NCI-H82 treated with DMSO at 0.1 percent for 48 hours (cell line): ENCODE measurements at regions not wholly inside any gene's neighbourhood (a gene's known extent, or its start where the extent isn't known, plus 50 kb on each side); places are given as distances from the start of the nearest gene placed in this dataset.

ENCODE experiments used
- DNase-seq: peaks from one replicate; lab custom pipeline; 2025; ENCODE audit not compliant: unreplicated experiment; lab: John Stamatoyannopoulos, UW

DNA sequence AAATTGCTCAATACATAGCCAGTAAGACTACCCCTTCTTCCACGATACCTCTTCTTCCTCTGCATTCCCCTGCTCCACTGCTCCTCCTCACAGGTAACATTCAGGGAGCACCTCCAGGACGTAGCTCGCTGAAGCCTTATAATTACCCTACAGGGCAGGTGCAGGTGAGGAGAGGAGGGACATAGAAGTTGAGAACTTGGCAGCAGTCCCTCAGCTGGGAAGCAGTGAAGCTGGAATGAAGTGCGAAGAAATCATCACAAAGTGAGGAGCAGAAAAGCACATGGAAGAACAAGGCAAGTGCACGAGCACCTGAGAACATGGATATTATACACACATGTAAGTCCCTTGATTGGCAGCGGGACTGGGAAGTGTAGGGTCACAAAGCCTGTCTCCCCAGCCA is 118.2 kb downstream of the HSD17B3 start:
- DNase-seq = no peak

GRCh38 chr9:96178153-96178552 is 123.8 kb downstream of the HSD17B3 start:
- no peak for DNase-seq

DNA sequence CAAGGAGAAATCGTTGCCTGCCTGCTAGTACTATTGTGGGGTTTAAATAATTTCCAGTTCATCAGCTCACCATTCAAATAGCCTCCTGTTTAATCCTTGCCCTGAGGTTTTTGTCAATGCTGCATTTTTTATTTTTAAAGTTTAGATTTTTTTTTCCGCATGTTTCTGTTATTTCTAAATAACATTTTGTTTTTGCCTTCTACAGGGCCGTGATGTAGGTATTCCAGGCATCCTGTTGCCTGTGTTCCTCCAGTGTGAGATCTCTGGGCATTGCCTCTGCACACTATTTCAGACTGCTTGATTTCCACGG is 124.3 kb downstream of the HSD17B3 start:
- DNase-seq = no peak

DNA sequence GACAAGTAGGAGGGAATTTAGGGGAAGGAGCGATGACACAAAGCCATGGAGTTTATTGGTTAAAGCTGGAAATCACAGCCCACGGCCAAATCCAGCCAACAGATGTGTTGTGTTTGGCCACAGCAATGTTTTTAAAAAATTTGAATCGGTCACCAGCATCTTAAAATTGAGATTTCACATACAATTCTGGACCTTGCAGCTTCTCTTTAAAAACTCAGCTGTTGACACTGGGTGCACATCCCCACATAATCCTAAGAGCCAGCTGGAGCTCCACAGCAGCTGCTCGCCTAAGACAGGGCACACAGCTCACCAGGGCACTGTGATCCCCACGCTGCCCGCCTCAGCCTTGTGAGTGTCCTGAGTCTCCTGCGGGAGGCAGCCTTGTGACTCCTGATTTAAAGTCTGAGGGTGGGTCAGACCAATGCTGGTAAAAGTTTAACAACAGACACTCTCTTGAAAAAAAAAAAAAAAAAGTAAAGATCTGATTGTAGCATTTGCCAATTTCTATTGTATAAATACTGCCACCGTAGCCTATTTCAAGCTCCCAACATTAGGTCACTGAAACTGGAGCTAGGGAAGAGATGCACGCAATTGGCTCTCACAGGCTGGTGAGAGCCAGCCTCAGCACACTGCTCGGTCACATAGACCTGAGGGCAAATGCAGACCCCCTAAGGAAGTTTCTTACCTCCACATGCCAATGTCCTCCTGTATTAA is 124.8 kb downstream of the HSD17B3 start:
- peak; percentile 1 for DNase-seq

DNA sequence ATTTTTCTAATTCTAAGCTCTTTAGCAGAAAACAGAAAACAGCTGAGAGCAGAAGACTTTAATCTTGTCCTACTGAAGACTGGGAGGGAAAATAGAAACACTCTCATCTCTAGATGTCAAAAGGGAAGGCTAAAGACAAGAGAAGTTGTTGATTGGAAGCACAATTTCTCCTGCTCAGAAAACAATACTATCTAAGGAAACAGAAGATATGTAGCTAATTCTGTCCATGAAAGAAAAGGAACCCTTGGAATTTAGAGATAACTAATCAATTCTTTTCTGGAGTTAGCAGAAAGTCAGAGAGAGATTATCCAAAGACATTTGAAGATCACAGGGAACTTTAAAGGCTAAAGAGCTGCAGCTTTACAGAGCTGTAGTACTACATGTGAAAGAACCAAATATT is 126.2 kb downstream of the HSD17B3 start:
- DNase-seq = no peak

DNA sequence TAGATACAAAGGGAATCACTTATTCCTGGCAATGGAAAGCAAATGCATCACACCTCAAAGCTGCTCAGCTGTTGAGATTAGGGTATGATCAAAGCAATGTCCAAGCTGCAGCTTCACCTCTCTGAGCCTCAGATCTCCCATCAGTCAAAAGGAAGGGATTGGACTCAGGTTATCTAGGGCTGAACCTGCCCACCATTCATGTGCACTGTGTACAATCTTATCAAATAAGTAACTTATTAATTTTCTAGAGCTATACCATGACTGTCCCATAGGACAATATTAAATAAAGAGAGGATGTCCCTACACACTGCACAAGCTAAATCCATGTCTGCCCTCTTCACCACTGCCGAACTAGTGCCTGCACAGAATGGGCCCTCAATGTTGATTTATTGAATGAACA is 127.0 kb downstream of the HSD17B3 start:
- no peak for DNase-seq

GRCh38 chr9:96174371-96174770 is 127.6 kb downstream of the HSD17B3 start:
- no peak for DNase-seq

- DNase-seq = no peak
Measured at GRCh38 chr9:96173640-96174039, 128.3 kb downstream of the HSD17B3 start.

- no peak for DNase-seq
Measured at GRCh38 chr9:96172797-96173196, 129.2 kb downstream of the HSD17B3 start.

DNA sequence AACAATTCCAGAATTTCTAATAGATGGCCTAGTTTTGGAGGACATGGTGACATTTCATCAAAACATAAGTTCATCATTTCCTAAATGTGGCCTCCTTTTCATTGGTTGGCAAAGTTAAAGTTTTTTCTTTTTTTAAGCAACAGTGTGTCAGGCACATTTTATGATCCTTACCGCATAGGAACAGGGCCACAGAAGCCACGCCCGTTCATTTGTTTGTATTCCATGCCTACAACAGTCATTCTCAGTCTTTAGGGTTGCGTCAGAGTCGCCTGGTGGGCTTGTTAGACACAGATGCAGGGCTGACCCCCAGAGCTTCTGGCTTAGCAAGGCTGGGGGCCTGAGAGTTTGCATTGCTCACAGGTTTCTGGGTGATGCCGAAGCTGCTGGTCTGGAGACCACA is 130.2 kb downstream of the HSD17B3 start:
- no peak for DNase-seq

DNA sequence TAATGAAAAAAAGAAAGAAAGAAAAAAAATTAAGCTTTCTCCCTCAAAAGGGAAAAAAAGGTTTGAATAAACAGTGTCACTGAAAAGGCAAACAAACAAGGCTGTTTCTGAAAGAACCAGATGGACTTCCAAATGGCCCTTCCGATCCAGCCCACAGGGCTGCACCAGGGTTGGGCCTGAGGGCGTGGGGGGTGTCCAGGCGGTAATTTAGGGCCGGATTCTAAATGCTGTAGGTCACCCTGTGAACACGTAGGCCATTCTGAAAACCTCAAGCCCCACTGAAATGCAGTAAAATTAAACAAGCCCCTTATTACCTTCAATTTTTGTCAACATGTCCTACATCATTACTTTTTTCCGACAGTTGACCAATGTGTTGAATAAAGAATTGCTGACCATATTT is 132.1 kb downstream of the HSD17B3 start:
- no peak for DNase-seq

DNA sequence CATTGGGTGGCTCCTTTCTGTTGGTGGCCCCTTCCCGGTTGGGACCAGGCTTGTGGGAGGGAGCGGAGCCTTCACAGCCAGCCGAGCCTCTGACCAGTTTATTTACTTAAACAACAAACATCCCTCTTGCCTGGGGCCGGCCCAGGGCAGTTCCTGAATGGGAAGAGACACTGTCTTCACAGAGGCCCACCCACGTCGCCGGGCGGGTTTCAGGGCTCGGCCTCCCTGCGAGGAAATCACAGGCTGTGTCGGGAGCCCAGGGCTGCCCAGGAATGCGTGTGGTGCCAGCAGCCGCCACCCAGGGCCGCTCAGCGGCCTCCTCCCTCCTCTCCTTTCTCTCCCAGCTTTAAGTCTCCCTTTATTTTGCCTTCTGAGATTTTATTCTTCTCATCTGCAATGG is 132.5 kb downstream of the HSD17B3 start:
- DNase-seq = no peak

GRCh38 chr9:96168882-96169281 is 133.1 kb downstream of the HSD17B3 start:
- DNase-seq = no peak

GRCh38 chr9:96167011-96167410 is 135.0 kb downstream of the HSD17B3 start:
- no peak for DNase-seq

GRCh38 chr9:96164268-96164683 is 137.7 kb downstream of the HSD17B3 start:
- no peak for DNase-seq

- no peak for DNase-seq
Measured at GRCh38 chr9:96163712-96164111, 138.3 kb downstream of the HSD17B3 start.

- DNase-seq = no peak
Measured at GRCh38 chr9:96163161-96163560, 138.8 kb downstream of the HSD17B3 start.

DNA sequence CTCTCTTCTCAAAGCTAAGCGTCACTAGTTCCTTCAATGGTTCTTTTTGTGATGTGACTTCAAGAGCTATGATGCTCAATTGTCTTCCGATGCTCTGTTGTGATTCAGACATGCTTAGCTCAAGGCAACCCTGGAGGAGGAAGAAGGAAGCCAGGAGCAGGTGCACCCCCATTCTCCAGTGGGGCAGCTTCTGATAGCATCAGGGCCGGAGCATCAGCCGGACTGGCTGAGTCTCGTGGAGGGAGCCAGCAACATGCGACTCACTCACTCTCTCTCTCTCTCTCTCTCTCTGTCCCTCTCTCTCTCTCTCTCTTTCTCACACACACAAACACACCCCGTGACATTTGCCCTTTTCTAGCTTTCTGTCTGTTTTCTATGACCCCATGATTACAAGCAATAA is 140.2 kb downstream of the HSD17B3 start:
- DNase-seq = no peak

DNA sequence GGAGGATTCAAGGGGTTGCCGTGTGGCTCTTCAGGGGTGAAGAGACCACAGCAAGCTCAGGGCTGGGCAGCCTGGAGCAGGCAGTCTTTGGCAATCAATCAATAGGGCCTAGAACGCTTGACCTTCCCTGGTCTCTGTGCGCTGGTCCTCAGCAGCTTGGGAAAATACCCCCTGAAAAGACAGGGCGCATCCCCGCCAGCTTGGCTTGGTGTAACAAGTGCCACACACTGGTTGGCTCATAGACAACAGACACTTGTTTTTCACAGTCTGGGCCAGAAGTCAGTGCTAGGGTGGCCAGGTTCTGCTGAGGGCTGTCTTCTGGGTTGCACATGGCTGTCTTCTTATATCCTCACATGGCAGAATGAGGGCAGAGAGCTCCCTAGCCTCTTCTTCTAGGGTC is 141.1 kb downstream of the HSD17B3 start:
- no peak for DNase-seq

DNA sequence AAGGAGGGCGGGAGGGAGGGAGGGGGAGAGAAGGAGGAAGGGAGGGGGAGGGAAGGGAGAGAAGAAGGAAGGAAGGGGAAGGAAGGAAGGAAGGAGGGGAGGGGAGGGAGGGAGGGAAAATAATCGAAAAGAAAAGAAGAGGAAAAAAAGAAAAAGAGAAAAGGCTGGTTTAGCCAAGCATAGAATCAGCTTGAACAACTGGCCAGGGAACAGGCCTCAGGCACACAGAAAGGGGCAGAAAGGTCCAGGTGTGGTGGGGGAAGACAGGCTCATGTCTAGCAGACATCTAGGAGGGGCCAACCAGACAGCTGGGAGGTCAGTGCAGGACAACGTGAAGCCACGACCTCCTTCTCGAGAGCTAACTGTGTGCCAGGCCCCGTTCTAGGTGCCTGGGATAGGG is 141.8 kb downstream of the HSD17B3 start:
- no peak for DNase-seq

GRCh38 chr9:96159596-96159995 is 142.4 kb downstream of the HSD17B3 start:
- DNase-seq = no peak

DNA sequence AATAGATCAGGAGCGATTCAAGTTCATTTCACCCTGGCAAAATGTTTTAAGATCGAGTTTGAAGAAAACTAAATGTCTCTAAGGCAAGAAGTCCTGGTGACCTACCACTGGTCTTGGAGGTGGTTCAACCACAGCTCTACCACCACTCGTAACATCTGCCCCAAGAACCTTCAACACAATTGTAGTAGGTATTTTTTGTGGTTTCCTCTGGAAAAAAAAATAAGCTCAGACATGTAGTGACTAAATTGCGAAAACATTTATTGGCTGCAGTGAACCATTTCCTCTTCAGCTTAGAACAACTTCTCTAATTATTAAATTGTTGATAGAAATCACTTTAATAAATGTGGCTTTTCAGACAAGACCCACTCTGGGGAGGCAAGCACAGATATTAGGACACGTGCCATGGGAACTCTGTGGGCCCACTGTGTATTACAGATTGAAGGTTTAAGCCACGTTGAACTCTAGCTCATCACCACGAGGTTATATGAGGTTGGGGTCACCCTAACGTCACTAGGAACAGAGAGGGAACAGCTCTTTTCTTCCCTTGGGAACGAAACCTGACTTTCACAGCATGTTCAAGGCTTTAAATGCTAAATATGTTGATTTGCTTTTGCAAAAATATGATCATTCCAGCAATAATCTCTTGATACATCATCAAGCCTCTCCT is 142.9 kb downstream of the HSD17B3 start:
- DNase-seq = no peak

DNA sequence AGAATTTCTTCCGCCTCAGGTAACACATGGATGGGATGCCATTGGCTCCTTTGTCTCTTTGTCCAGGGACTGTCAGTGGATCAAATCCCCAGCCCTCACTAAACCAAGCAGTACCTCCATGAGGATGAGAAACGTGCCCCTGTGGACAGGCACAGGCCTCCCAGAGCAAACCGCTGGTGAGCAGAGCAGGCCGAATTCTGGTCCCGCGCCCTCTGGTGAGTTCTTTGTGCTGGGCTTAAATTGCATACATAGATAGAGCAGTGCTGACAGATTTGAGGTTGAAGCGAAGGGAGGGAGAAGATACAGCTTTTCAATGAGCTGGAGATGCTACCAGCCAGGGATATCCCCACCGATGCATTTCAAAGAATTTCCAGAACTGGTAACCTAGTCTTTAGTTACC is 143.8 kb downstream of the HSD17B3 start:
- no peak for DNase-seq
